SK-N-SH treated with all-trans-retinoic acid at 6 μM for 48 hours (cell line): ENCODE measurements at regions not wholly inside any gene's neighbourhood (a gene's known extent, or its start where the extent isn't known, plus 50 kb on each side); places are given as distances from the start of the nearest gene placed in this dataset.

Experiments used
- ARNTL ChIP-seq: fragments of 450-650 bp; formaldehyde crosslinking; IDR thresholded peaks from 2 replicates; pipeline ENCODE4 v1.5.0; 2020; ENCODE audit warnings: low read depth, mild to moderate bottlenecking, moderate library complexity, borderline replicate concordance
- ZNF8 ChIP-seq: fragments of 450-650 bp; formaldehyde crosslinking; IDR thresholded peaks from 2 replicates; pipeline ENCODE4 v1.5.0; 2020; ENCODE audit warnings: mild to moderate bottlenecking, moderate library complexity

GRCh38 chr16:65541646-65542045 lies 419.8 kb upstream of the CDH11 start:
- TF ChIP-seq ARNTL (CRISPR knock-in tag) (no peak), ZNF8 (no peak)
